ENCODE measurements at regions not wholly inside any gene's neighbourhood (a gene's known extent, or its start where the extent isn't known, plus 50 kb on each side); places are given as distances from the start of the nearest gene placed in this dataset.
"Not testable (repeated sequence)": the region's sequence is repeated elsewhere in the genome, so short reads cannot be mapped to it uniquely, and the experiment has no call there.

DNA sequence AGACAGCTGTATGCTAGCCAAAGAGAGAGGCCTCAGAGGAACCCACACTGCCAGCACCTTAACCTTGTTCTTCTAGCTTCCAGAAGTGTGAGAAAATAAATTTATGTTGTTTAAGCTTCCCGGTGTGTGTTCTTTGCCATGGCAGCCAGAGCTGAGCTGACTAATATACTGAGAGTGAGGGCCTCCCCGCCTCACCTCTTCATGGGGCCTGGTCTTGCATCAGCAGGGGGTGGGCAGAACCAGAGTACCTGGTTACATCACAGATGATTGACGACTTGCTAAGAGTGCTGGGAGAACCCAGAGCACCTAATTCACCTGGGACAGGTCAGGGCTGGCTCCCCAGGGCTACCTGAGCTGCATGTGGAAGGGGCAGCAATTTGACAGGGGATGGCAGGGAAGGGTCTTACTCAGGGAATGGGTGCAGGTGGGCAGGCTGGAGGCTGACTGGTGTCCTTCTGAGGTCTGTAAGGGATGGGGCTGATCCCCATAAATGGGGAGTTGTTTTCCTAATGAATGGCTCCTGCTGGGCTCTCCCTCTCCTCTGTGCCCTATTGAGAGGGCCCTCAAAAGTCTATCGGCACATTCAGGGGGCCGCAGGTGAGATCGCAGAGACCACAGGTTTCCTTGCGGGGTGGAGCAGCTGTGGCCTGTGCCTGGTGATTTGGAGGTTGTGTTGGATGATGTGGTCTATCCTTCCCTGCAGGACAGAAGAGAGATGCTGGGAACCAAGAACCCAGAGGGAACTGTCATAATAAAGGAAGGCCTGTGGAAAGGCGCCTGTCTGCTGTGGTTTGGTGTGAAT lies 60.6 kb upstream of the ETV3 start:
- DNase-seq (ENCODE audit: low read depth, low spot score): peak; percentile 75
- H3K27ac ChIP-seq: peak overlapping the region; percentile 69

DNA sequence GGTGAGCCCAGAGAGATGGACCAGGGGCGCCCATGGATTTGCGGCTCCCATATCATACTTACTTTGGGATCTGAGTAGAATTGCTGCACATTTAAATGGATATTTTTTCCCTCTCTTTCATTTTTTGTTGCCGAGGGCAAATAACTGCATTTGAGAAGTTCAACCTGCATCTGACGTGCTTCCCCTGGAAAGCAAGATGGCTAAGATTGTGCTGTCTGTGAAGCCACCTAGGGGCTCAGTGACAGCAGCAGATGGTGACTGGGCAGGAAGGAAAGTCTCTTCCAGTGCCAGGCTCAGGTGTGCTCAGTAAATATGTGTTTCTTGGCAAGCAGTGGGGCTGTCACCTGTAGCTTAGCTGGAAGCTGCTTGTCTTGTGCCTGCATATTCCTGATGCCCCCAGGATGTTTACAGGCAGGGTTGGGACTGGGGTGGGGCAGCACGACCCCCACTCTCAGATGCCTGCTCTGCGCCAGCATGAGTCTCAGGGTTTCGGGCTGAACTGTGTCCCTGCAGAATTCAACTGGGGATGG lies 59.8 kb upstream of the ETV3 start:
- H3K27ac ChIP-seq: peak overlapping the region; percentile 69
- DNase-seq (ENCODE audit: low read depth, low spot score): no peak

DNA sequence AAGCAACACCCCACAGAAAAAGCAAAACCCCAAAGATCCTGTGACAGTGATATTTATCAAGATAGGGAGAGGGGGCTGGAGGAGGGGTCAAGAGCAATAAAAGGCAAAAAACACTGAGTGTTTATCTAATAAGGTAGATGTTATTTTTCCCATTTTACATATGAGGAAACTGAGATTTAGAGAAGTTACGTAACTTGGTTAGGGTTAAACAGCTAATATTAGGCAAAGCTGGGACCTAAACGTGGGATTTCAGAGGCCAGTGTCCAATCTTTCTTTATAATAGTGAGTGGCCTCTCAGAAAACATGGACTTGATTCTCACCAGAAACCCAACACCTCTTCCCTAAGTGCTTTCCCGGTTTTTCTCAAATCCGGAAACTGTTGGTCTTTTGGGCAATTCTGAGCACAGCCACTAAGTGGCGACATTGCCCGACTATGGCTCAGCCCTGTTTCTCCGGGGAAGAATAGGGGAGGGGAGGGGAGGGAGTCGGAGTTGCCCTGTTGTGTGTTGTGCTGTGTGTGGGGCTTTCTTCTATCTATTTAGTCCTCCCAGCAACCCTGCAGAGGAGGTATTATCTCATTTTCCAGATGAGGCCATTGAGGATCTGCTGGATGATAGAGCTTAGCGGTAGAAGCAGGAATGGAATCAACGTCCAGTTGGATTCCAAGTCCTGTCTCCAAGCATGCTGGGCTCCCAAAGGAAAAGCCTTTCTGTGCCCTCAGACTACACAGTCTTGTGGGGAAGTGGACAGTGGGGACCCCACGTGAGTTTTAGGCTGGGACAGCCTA lies 58.7 kb upstream of the ETV3 start:
- not testable (repeated sequence) for H3K27ac ChIP-seq; DNase-seq (ENCODE audit: low read depth, low spot score)

DNA sequence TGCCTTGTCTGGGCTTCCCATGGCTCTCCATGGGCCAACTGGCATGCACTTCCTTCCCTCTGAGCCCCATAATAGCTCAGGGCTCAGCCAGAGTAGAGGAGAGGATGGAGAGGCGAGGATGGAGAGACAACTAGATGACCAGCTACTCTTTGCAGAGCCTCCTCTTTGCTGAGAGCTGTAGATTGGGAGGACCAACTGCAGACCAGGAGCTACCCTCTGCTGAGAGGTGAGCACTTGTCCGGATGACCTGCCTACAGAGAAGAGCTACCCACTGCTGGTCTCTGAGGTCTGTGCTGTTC lies 58.0 kb upstream of the ETV3 start:
- no peak for DNase-seq (ENCODE audit: low read depth, low spot score)
- no peak overlapping the region for H3K27ac ChIP-seq

DNA sequence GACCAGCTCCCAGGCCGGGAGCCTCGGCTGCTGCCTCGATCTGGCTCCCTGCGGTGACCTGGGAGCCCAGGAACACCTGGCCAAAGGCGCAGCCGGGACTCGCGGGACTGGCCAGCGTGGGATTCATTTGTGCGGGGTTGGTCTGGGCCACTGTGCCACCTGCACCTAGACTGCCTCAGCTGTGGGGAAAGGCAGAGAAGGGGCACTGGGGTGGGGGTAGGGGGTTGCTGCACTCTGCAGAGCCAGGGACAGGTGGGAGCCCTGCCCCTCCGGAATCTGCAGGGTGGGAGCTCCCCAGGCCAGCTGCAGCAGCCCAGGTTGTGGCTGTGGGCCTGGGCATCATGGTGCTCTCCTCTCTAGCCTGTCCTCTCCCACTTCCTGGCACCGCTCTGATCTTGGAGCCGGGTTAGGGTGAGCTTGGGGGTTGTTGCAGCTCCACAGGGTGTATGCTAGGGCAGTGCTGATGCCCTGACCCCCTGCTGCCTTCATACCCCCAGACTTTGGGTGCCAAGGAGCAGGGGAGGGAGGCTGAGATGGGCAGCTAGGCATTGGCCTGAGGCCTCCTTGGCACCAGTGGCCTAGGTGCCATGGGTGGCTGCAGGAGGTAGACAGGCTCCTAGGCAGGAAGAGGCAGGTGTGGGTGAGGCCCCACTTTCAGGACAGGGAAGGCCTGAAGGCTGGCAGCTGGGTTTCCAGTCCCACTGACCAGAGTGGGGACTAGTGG lies 57.5 kb upstream of the ETV3 start:
- H3K27ac ChIP-seq: no peak overlapping the region
- no peak for DNase-seq (ENCODE audit: low read depth, low spot score)

DNA sequence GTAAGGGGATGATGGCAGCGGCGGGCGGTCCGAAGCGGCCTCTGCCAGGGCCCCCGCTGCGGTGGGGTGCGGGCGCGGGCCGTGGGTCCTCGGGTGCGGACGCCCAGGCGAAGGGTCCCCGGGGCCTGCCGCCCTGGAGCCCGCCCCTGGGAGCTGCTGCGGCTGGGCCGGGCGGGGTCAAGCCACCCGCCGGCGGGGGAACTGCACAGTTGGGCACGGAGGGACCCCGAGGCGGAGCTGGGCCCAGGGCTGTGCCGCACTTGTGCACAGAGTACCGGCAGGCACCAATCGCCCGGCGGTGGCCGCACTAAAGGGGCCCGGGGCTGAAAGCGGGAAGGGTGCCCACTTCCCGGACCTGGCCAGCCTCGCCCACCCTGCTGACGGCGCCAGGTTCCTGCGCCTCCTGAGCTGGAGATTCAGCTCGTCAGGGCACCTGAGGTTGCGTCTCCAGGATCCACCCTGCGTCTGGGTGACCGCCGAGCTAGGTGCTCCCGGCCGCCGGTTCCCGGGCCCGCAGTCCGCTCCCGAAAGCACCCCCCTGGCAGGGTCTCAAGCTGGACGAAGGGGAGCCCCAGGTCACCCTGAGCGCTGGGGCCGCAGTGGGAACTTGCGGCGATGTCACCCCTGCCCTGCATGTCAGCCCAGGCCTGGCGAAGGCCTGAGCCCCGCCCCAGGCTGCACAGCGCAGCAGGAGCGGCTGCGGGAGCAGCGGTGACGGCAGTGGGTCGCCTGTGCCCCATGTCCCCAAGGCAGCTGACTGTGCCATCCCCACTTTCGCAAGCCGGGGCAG lies 56.7 kb upstream of the ETV3 start:
- DNase-seq (ENCODE audit: low read depth, low spot score): no peak
- H3K27ac ChIP-seq: no peak overlapping the region

DNA sequence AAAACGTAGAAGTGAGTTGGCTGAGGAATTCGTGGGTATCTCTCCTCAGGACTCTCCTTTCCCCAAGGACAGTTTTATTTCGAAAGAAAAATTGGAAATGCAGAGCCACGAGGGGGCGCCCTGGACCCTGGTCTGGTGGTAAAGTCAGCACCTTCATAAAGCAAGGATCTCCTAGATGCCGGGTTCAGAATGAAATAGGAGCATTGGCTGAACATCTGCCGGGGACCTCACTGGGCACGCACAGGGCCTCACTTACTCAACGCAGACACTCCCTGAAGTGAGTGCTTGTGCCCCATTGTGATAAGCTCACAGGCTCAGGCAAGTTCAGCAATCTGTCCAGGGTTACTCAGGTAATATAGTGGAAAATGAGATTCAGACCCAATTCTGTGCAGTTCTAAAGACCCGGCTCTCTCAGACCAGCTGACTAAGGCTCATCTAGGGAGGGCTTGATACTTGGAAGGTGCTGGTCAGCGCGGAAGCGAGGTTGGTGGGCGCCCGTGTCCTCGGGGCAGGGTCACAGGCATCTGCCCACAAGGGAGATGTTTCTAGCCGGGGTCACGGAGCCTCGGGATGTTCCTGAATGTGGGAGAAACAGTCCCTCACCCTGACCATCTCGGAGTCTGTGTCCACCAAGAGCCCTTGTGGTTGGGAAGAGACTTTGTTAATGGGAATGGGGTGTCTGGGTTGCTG lies 55.7 kb upstream of the ETV3 start:
- DNase-seq (ENCODE audit: low read depth, low spot score): no peak
- no peak overlapping the region for H3K27ac ChIP-seq

DNA sequence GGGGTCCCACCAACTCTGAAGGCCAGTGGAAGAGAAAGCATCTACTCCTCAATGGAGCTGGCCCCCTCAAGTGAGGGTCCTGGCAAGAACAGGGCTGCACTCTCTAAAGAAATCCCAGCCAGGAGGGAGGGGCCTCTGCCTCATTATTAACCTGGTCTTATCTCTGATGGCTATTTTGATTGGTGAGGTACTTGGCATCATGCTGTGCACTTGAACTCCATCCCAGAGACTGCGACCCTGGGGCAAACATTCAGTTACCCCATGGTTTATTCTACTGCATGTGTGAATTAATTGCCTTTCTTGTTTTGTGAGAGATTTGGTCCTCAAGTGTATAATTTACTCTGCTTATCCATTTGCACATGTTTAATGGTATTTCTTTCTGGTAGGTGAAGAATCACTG lies 55.0 kb upstream of the ETV3 start:
- no peak overlapping the region for H3K27ac ChIP-seq
- no peak for DNase-seq (ENCODE audit: low read depth, low spot score)

DNA sequence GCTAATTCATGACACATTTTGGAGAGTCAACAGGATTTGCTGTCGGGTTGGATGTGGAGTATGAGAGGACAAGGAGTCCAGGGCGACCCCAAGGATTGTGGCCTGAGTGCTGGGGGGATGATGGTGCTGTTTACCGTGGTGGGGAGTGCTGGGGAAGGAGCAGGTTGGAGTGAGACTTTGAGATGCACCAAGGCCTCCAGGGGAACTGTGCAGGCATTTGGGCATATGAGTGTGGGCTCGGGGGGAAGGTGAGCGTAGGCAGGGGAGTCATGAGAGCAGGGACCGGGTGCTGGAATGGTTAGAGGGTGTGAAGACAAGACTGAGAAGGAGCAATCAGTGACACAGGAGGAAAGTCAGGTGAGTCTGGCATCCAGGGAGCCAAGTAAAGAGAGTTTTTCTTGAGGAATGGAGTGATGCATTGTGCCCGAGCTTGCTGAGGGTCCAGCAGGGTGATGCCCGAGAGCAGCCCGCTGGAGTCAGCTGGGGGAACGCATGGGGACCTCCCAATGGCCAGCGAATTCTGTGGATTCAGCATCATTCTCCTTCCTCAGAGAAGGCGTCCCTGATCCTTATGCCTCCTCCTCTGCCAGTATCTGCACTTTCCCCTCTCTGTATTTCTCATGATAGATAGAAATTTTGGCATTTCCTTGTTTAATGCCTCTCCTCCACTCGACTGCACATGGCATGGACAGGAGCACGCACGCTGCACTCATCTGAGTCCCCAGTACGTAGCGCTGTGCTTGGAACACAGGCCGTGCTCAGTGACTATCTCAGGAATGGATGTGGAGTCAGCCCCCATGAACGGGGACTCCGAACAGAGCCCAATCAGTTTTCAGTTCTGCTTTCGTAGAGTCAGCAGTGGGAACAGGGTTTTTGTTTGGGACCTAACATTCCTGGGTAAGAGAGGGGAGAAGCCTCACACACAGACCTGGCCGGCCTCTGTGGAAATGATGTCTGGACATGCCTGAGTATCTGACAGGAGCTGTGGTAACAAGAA lies 52.1 kb upstream of the ETV3 start:
- H3K27ac ChIP-seq: no peak overlapping the region
- no peak for DNase-seq (ENCODE audit: low read depth, low spot score)

DNA sequence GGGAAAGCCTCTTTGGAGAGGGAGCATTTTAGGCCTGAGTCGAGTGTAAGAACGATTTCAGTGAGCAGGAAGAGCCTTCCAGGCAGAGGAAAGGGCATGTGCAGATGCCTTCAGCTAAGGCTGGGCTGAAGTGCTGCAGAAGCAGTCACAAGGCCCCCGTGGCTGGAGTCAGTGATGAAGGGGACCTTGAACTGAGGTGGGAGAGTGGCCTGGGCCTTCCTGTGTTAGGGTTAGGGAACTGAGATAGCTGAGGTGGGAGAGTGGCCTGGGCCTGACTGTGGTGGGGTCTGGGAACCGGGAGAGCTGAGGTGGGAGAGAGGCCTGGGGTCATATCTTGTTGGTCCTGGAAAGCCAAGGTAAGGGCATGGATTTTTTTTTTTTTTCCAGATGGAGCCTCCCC lies 50.9 kb upstream of the ETV3 start:
- no peak for DNase-seq (ENCODE audit: low read depth, low spot score)
- H3K27ac ChIP-seq: no peak overlapping the region

All from epithelial cell of prostate (primary cell).